Inferior parietal cortex (tissue), 1 donor: ENCODE measurements at regions not wholly inside any gene's neighbourhood (a gene's known extent, or its start where the extent isn't known, plus 50 kb on each side); places are given as distances from the start of the nearest gene placed in this dataset.

Experiments
- DNase-seq: peaks from one replicate; pipeline ENCODE4 v3.0.0-alpha.2; 2016; ENCODE audit errors: extremely low spot score

GRCh38 chr15:61682891-61683735 lies 377.1 kb downstream of the VPS13C start:
- DNase-seq, result no peak

- no peak for DNase-seq
Observed at GRCh38 chr15:61681676-61682075, 378.6 kb downstream of the VPS13C start.

GRCh38 chr15:61681038-61681418 lies 379.2 kb downstream of the VPS13C start:
- no peak for DNase-seq

GRCh38 chr15:61680260-61681037 lies 379.8 kb downstream of the VPS13C start:
- no peak for DNase-seq

GRCh38 chr15:61671736-61672135 lies 388.5 kb downstream of the VPS13C start:
- no peak for DNase-seq

GRCh38 chr15:61668444-61668843 lies 391.8 kb downstream of the VPS13C start:
- DNase-seq, result no peak

- no peak for DNase-seq
Observed at GRCh38 chr15:61661791-61662190, 398.5 kb downstream of the VPS13C start.

GRCh38 chr15:61660579-61660978 lies 399.7 kb downstream of the VPS13C start:
- no peak for DNase-seq

- DNase-seq, result no peak
Observed at GRCh38 chr15:61659566-61660190, 400.6 kb downstream of the VPS13C start.

- no peak for DNase-seq
Observed at GRCh38 chr15:61657461-61657860, 402.8 kb downstream of the VPS13C start.

- DNase-seq, result no peak
Observed at GRCh38 chr15:61656391-61656790, 403.9 kb downstream of the VPS13C start.

- DNase-seq, result no peak
Observed at GRCh38 chr15:61655881-61656280, 404.4 kb downstream of the VPS13C start.

GRCh38 chr15:61654918-61655317 lies 405.3 kb downstream of the VPS13C start:
- DNase-seq, result no peak

- no peak for DNase-seq
Observed at GRCh38 chr15:61654002-61654740, 406.1 kb downstream of the VPS13C start.

GRCh38 chr15:61653110-61653509 lies 407.1 kb downstream of the VPS13C start:
- no peak for DNase-seq

- DNase-seq, result no peak
Observed at GRCh38 chr15:61651267-61651666, 409.0 kb downstream of the VPS13C start.

GRCh38 chr15:61649046-61649445 lies 411.2 kb downstream of the VPS13C start:
- no peak for DNase-seq

- DNase-seq, result no peak
Observed at GRCh38 chr15:61644550-61644949, 415.4 kb upstream of the RORA start.

GRCh38 chr15:61641645-61642044 lies 412.5 kb upstream of the RORA start:
- DNase-seq, result no peak

GRCh38 chr15:61640756-61641155 lies 411.7 kb upstream of the RORA start:
- no peak for DNase-seq

GRCh38 chr15:61639491-61639890 lies 410.4 kb upstream of the RORA start:
- no peak for DNase-seq

GRCh38 chr15:61634837-61635236 lies 405.7 kb upstream of the RORA start:
- DNase-seq, result no peak
